ENCODE measurements at regions not wholly inside any gene's neighbourhood (a gene's known extent, or its start where the extent isn't known, plus 50 kb on each side); places are given as distances from the start of the nearest gene placed in this dataset.

- H3K4me3 ChIP-seq, result no peak overlapping the region
- H3K27ac ChIP-seq, result no peak overlapping the region
- H3K4me1 ChIP-seq, result no peaks in the 10 kb centered on the region
- no peaks in the 10 kb centered on the region for H3K36me3 ChIP-seq
- intact Hi-C loops (cut with DNase I; ENCODE audit: low total_unique reads), result no loop called here
- DNase-seq, result no peak
- TF ChIP-seq POLR2AphosphoS5 (IDR thresholded peaks at IDR 0.05) (no peak), POLR2A (IDR thresholded peaks at IDR 0.05) (no peak), CTCF (IDR thresholded peaks at IDR 0.05) (no peak), EP300 (IDR thresholded peaks at IDR 0.05) (no peak)
- WGBS, 5 donors, result 80 to 88% (median 84%) methylated on average over 6 of the region's 6 CpGs
- H3K27me3 ChIP-seq, result no peaks in the 10 kb centered on the region
- H3K9me3 ChIP-seq, result no peaks in the 10 kb centered on the region
Observed at GRCh38 chr3:88282528-88283241, 132.9 kb downstream of the C3orf38 start.

- no peak for TF ChIP-seq CTCF (IDR thresholded peaks at IDR 0.05)
- no peak for TF ChIP-seq POLR2AphosphoS5 (IDR thresholded peaks at IDR 0.05)
- no peak for TF ChIP-seq POLR2A (IDR thresholded peaks at IDR 0.05)
- no peak for TF ChIP-seq EP300 (IDR thresholded peaks at IDR 0.05)
- Histone ChIP-seq H3K36me3 (no peaks in the 10 kb centered on the region), H3K9me3 (no peaks in the 10 kb centered on the region), H3K4me3 (no peak overlapping the region), H3K27me3 (no peaks in the 10 kb centered on the region), H3K4me1 (no peaks in the 10 kb centered on the region), H3K27ac (no peak overlapping the region)
- 61 to 77% (median 66%) methylated on average over 4 of the region's 4 CpGs for WGBS, 5 donors
- intact Hi-C loops (cut with DNase I; ENCODE audit: low total_unique reads), result no loop called here
- no peak for DNase-seq
Observed at GRCh38 chr3:88283242-88283592, 133.5 kb downstream of the C3orf38 start.

GRCh38 chr3:88291486-88291885, 141.7 kb downstream of the C3orf38 start:
- intact Hi-C loops (cut with DNase I; ENCODE audit: low total_unique reads), result no loop called here
- H3K27ac ChIP-seq, result no peak overlapping the region
- H3K4me3 ChIP-seq, result no peak overlapping the region
- TF ChIP-seq EP300 (IDR thresholded peaks at IDR 0.05) (no peak), POLR2A (IDR thresholded peaks at IDR 0.05) (no peak)
- no peaks in the 10 kb centered on the region for H3K27me3 ChIP-seq
- no peaks in the 10 kb centered on the region for H3K36me3 ChIP-seq
- DNase-seq, result no peak
- H3K9me3 ChIP-seq, result peaks cover 0 to 8% (median 2%) of the 10 kb centered on the region in 4 donors
- no peaks in the 10 kb centered on the region for H3K4me1 ChIP-seq

GRCh38 chr3:88298189-88298588, 148.4 kb downstream of the C3orf38 start:
- WGBS, 5 donors, result 29 to 52% (median 46%) methylated on average over 3 of the region's 3 CpGs
- no peak overlapping the region for H3K4me3 ChIP-seq
- H3K36me3 ChIP-seq, result no peaks in the 10 kb centered on the region
- H3K4me1 ChIP-seq, result no peaks in the 10 kb centered on the region
- no peaks in the 10 kb centered on the region for H3K27me3 ChIP-seq
- intact Hi-C loops (cut with DNase I; ENCODE audit: low total_unique reads), result no loop called here
- no peak for DNase-seq
- peaks cover 0 to 8% (median 2%) of the 10 kb centered on the region in 4 donors for H3K9me3 ChIP-seq
- no peak for TF ChIP-seq POLR2A (IDR thresholded peaks at IDR 0.05)
- TF ChIP-seq EP300 (IDR thresholded peaks at IDR 0.05), result no peak
- no peak for TF ChIP-seq POLR2AphosphoS5 (IDR thresholded peaks at IDR 0.05)
- TF ChIP-seq CTCF (IDR thresholded peaks at IDR 0.05), result no peak
- H3K27ac ChIP-seq, result no peak overlapping the region

GRCh38 chr3:88301273-88301995, 151.7 kb downstream of the C3orf38 start:
- Histone ChIP-seq H3K4me1 (no peaks in the 10 kb centered on the region), H3K9me3 (peaks cover 0 to 5% (median 0%) of the 10 kb centered on the region in 4 donors), H3K27ac (no peak overlapping the region), H3K27me3 (no peaks in the 10 kb centered on the region), H3K4me3 (no peak overlapping the region), H3K36me3 (no peaks in the 10 kb centered on the region)
- DNase-seq, result no peak
- no peak for TF ChIP-seq CTCF (IDR thresholded peaks at IDR 0.05)
- no peak for TF ChIP-seq POLR2A (IDR thresholded peaks at IDR 0.05)
- no peak for TF ChIP-seq EP300 (IDR thresholded peaks at IDR 0.05)
- TF ChIP-seq POLR2AphosphoS5 (IDR thresholded peaks at IDR 0.05), result no peak
- 43 to 64% (median 55%) methylated on average over 3 of the region's 3 CpGs for WGBS, 5 donors
- intact Hi-C loops (cut with DNase I; ENCODE audit: low total_unique reads), result no loop called here

All from stomach (tissue), 8 donors.